Hepatocyte (in vitro differentiated cells): ENCODE measurements at regions not wholly inside any gene's neighbourhood (a gene's known extent, or its start where the extent isn't known, plus 50 kb on each side); places are given as distances from the start of the nearest gene placed in this dataset.
"Not testable (repeated sequence)": the region's sequence is repeated elsewhere in the genome, so short reads cannot be mapped to it uniquely, and the experiment has no call there.

ENCODE experiments used
- DNase-seq: peaks from one replicate; pipeline ENCODE4 v3.0.0-alpha.2; 2016; ENCODE audit warnings: low spot score
- H2AFZ ChIP-seq: fragments of 200-600 bp; sonication (generic); 2 replicates; pipeline ENCODE4 v1.6.0; 2016; ENCODE audit warnings: antibody characterized with exemption, mild to moderate bottlenecking
- H3K27ac ChIP-seq: fragments of 200-600 bp; sonication (generic); 2 replicates; pipeline ENCODE4 v1.5.1; 2016; ENCODE audit warnings: mild to moderate bottlenecking
- H3K27me3 ChIP-seq: fragments of 200-600 bp; sonication (generic); 2 replicates; pipeline ENCODE4 v1.6.1; 2016
- H3K36me3 ChIP-seq: fragments of 200-600 bp; sonication (generic); replicated peaks from 2 replicates; pipeline ENCODE4 v1.5.1; 2016; ENCODE audit warnings: low read depth; ENCODE audit not compliant: insufficient read depth
- H3K4me1 ChIP-seq: fragments of 200-600 bp; sonication (generic); 2 replicates; pipeline ENCODE4 v1.5.1; 2016; ENCODE audit warnings: mild to moderate bottlenecking, moderate library complexity; ENCODE audit not compliant: insufficient read depth
- H3K4me2 ChIP-seq: fragments of 200-600 bp; sonication (generic); 2 replicates; pipeline ENCODE4 v1.6.0; 2016
- H3K4me3 ChIP-seq: fragments of 200-600 bp; sonication (generic); 2 replicates; pipeline ENCODE4 v1.5.1; 2016; ENCODE audit warnings: mild to moderate bottlenecking
- H3K79me2 ChIP-seq: fragments of 200-600 bp; sonication (generic); 2 replicates; pipeline ENCODE4 v1.6.0; 2017; ENCODE audit warnings: mild to moderate bottlenecking
- H3K9me2 ChIP-seq: fragments of 200-600 bp; sonication (generic); replicated peaks from 2 replicates; pipeline ENCODE4 v1.6.0; 2017; ENCODE audit warnings: mild to moderate bottlenecking; ENCODE audit not compliant: insufficient read depth
- H3K9me3 ChIP-seq: fragments of 200-600 bp; sonication (generic); 2 replicates; pipeline ENCODE4 v1.5.1; 2016; ENCODE audit warnings: low read depth, mild to moderate bottlenecking
- H4K20me1 ChIP-seq: fragments of 200-600 bp; sonication (generic); 2 replicates; pipeline ENCODE4 v1.6.0; 2016; ENCODE audit warnings: mild to moderate bottlenecking; ENCODE audit not compliant: insufficient read depth, poor library complexity, severe bottlenecking
- WGBS: methylation state at CpG from one replicate; pipeline ENCODE4 v1.1.6; 2016; ENCODE audit warnings: low lambda C conversion rate; ENCODE audit errors: missing lambda C conversion rate; 5-methylcytosine and 5-hydroxymethylcytosine counted together
- TF ChIP-seq, protein P1 (sequence below): fragments of 200-600 bp; sonication (generic); IDR thresholded peaks from 2 replicates; pipeline ENCODE4 v1.5.1; 2016; ENCODE audit warnings: antibody characterized with exemption, mild to moderate bottlenecking; ENCODE audit not compliant: poor library complexity

DNA sequence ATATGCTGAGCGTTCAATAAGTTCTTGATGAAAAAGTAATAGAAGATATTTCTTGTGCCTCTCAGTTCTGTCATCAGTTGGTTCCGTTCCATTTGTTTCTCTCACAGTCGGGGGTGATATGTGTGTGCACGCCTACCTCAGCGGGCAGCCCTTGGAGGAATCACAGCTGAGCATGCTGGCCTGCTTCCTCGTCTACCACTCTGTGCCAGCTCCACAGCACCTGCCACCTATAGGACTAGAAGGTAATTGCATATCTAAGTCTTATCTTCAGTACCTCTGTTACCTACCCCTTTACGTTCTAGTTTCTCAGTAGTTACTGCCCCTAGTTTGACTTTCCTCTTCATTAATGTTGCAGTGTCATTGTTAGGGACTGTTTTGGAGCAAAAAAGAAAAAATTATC lies 171.7 kb upstream of the PLGLB1 start:
- 9% methylated on average over 2 of the region's 7 CpGs for WGBS
- H3K9me2 ChIP-seq, H3K79me2 ChIP-seq: not testable (repeated sequence)

DNA sequence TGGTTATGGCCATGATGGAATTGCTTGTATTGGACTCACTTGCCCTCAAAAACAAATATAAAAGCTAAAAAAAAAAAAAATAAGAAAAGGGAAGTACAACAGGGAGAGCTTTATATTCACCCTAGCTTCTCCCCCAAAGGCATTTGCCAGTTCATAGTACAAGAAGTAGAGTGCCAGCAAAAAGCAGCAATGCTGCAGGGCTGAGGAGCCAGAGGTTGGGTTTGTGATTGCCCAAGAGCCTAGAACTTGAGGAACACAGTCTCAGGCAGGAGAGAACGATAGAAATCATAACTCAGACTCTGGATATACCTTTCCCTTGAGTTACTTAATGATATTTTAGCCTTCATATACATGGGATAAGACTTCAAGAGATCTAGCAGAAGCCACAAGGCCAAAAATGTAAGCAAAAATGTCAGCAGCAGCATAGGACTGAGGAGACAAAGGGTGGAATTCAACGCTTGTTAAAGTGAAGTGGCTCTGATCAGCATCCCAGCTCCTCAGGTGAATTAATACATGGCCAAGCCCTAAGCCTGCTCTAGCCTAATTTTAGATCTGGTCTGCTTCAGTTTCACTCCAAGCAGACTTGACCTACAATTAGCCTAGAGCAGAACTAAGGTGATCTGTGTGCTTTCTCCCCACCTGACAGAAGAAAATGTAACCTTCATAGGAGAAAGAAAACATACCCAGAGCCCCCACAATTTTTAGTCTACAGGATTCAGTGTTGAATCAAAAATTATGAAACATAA lies 172.8 kb upstream of the PLGLB1 start:
- not testable (repeated sequence) for H3K27me3 ChIP-seq, DNase-seq
- WGBS, result 80% methylated on average over 1 of the region's 2 CpGs

More for the DNA sequence above, 171.7 kb upstream of the PLGLB1 start:
- not testable (repeated sequence) for H3K36me3 ChIP-seq, H2AFZ ChIP-seq, H3K4me2 ChIP-seq, H4K20me1 ChIP-seq, H3K9me3 ChIP-seq, H3K4me3 ChIP-seq, H3K27me3 ChIP-seq, H3K27ac ChIP-seq, DNase-seq, H3K4me1 ChIP-seq
- TF ChIP-seq, protein P1, sequence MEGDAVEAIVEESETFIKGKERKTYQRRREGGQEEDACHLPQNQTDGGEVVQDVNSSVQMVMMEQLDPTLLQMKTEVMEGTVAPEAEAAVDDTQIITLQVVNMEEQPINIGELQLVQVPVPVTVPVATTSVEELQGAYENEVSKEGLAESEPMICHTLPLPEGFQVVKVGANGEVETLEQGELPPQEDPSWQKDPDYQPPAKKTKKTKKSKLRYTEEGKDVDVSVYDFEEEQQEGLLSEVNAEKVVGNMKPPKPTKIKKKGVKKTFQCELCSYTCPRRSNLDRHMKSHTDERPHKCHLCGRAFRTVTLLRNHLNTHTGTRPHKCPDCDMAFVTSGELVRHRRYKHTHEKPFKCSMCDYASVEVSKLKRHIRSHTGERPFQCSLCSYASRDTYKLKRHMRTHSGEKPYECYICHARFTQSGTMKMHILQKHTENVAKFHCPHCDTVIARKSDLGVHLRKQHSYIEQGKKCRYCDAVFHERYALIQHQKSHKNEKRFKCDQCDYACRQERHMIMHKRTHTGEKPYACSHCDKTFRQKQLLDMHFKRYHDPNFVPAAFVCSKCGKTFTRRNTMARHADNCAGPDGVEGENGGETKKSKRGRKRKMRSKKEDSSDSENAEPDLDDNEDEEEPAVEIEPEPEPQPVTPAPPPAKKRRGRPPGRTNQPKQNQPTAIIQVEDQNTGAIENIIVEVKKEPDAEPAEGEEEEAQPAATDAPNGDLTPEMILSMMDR, result peak; percentile 4

DNA sequence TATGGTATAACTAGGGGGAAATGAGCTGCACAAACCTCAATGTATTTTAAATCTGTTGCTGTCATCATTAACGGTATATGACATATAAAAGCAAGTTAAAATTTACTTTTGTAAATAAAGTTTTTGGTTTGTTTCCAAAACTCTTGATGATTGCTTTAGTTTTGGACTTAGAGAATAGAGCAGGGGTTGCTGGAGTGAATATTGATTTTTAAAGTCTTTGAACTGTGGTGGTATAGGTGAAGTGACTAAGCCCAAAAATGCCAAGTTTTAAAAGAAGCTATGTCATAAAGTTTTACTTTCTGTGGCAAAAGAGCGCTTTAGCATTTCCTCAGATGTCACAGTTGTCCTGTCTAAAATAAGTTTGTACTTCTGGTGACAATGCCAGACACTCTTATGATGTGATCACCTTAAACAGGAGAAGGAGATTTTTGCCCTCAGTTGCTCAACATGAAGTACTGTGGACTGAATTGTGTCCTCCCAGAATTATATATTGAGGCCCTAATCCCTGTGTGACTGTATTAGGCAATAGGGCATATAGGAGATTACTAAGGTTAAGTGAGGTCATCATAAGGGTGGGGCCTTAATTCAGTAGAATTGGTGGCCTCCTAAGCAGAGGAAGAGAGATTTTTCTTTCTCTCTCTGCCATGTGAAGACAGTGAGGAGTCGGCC lies 175.2 kb upstream of the PLGLB1 start:
- H3K79me2 ChIP-seq, H3K9me3 ChIP-seq, H3K4me3 ChIP-seq, DNase-seq, H4K20me1 ChIP-seq, H3K27me3 ChIP-seq, H3K36me3 ChIP-seq, H2AFZ ChIP-seq, H3K4me1 ChIP-seq, H3K9me2 ChIP-seq, H3K4me2 ChIP-seq, H3K27ac ChIP-seq: not testable (repeated sequence)
- 100% methylated on average over 1 of the region's 3 CpGs for WGBS

More for the DNA sequence above, 172.8 kb upstream of the PLGLB1 start:
- H3K36me3 ChIP-seq, H3K4me2 ChIP-seq, H3K9me3 ChIP-seq, H2AFZ ChIP-seq, H3K9me2 ChIP-seq, H3K27ac ChIP-seq, H3K4me3 ChIP-seq, H4K20me1 ChIP-seq, H3K79me2 ChIP-seq, H3K4me1 ChIP-seq: not testable (repeated sequence)

DNA sequence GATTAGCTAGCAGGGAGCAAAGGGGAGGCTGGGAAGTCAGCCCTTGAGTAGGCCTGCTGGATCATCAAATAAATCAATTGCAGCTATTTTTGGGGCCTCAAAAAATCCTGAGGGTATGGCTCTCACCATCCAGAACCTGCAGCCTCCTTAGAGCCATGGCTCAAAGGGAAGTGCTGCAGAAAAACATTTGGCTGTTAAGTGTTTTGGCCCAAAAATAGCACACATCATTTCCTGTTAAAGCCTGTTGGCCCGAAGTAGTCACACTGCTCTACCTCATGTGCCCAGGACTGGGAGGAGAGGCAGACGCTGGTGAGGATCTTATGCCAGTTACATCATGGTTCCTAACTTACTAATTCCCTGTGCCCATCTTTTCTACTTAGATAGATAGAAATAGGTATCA lies 176.8 kb upstream of the PLGLB1 start:
- H3K9me3 ChIP-seq, H3K27me3 ChIP-seq, H3K27ac ChIP-seq, H3K9me2 ChIP-seq, H3K4me3 ChIP-seq, H3K4me1 ChIP-seq, H3K79me2 ChIP-seq, H2AFZ ChIP-seq, H4K20me1 ChIP-seq, H3K4me2 ChIP-seq, H3K36me3 ChIP-seq, DNase-seq: not testable (repeated sequence)
- WGBS, result 90% methylated on average over 2 of the region's 2 CpGs

DNA sequence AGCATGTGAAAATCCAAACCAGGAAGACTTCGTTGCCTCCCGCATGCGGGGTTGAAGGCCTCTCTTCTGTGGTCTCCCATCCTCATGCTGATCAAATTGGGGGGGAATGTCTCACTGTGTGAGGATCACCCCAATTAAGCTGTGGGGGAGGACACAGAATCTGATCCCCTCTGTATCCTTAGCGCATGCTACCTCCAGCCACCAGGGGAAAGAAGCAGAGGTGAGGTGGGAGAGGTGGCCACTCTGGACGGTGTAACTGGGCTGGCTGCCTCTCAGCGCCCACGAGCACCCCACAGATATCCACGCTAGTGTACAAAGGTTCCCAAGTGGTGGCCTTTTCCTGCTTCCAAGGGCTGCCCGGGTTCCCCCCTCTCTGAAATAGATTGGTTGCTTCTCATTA lies 177.6 kb upstream of the PLGLB1 start:
- not testable (repeated sequence) for H3K79me2 ChIP-seq, H3K27ac ChIP-seq, H4K20me1 ChIP-seq, H3K9me2 ChIP-seq, H2AFZ ChIP-seq, H3K4me1 ChIP-seq, H3K9me3 ChIP-seq, DNase-seq, H3K36me3 ChIP-seq, H3K4me2 ChIP-seq, H3K4me3 ChIP-seq, H3K27me3 ChIP-seq
- WGBS, result 100% methylated on average over 1 of the region's 9 CpGs

DNA sequence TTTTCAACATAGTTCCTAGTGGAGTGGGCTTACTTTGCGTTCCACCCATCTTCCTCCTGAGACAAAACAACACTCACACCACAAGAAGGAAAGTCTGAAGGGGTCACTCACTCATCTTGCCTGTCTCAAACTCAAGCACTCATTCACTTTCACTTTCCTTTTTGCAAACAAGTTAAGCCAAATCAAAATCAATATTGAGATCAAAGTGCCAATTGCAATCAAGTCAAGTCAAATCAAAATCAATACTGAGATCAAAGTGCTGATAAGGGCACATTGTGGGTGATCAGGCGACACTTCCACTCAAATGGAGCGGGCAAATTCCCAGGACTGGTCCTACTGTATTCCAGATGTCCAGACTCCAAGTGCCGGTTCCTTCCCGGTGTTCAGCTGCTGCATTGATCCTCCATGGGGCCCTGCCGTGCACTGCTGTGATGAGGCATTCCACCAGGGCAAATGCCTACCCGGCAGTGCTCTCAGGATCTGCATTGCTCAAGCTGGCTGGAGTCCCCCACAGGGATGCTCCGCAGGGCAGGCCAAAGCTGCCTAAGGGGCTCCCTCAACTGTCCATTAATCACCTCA lies 183.0 kb upstream of the PLGLB1 start:
- not testable (repeated sequence) for H3K9me3 ChIP-seq, H2AFZ ChIP-seq, H3K27ac ChIP-seq, H3K4me2 ChIP-seq, H3K27me3 ChIP-seq, DNase-seq, H4K20me1 ChIP-seq, H3K79me2 ChIP-seq, H3K4me1 ChIP-seq, H3K4me3 ChIP-seq, H3K9me2 ChIP-seq, H3K36me3 ChIP-seq
- 93% methylated on average over 4 of the region's 8 CpGs for WGBS

DNA sequence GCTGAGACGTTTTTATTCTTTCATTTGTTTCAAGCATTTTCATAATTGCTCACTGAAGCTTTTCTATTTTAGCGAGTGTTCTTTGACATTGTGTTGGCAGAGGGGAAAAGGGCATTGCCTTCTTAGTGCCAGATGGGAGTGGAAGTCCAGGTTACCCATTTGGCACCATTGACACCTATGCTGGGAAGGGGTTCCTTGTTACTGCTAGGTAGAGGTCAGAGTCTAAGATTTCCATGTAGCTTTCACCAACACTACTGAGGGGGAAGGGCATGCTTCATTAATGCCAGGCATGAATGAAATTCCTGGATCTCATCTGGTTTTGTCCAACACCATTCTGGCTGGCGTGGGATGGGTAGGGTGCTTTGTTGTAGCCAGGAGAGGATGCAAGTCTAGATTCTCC lies 191.3 kb upstream of the PLGLB1 start:
- not testable (repeated sequence) for H3K9me2 ChIP-seq, H3K36me3 ChIP-seq, H3K79me2 ChIP-seq, H2AFZ ChIP-seq, H3K4me3 ChIP-seq, H3K4me1 ChIP-seq, H3K27me3 ChIP-seq, H3K9me3 ChIP-seq, H3K27ac ChIP-seq, H3K4me2 ChIP-seq, H4K20me1 ChIP-seq, DNase-seq
- WGBS, result 64% methylated on average over 1 of the region's 3 CpGs

DNA sequence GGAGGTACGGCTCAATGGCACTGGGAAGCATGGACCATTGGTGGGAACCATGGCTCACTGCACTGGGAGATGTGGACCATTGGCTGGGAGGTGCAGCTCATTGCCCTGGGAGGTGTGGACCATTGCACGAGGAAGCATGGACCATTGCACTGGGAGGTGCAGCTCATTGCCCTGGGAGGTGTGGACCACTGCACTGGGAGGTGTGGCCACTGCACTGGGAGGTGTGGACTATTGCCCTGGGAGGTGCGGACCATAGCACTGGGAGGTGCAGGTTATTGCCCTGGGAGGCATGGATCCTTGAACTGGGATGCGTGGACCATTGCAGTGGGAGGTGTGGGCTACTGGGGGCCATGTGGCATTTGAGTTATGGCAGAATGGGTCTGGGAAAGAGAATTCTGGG lies 195.4 kb upstream of the PLGLB1 start:
- not testable (repeated sequence) for DNase-seq
- WGBS, result 83% methylated on average over 2 of the region's 4 CpGs

More for the DNA sequence above, 195.4 kb upstream of the PLGLB1 start:
- H2AFZ ChIP-seq, H3K4me3 ChIP-seq, H4K20me1 ChIP-seq, H3K4me2 ChIP-seq, H3K36me3 ChIP-seq, H3K9me2 ChIP-seq, H3K27me3 ChIP-seq, H3K4me1 ChIP-seq, H3K27ac ChIP-seq, H3K9me3 ChIP-seq, H3K79me2 ChIP-seq: not testable (repeated sequence)
